HepG2 (cell line): ENCODE measurements at regions not wholly inside any gene's neighbourhood (a gene's known extent, or its start where the extent isn't known, plus 50 kb on each side); places are given as distances from the start of the nearest gene placed in this dataset.

Source experiments
- ATAC-seq: fragments of 200-7000 bp; cut with Tn5 transposase; 3 replicates; pipeline ENCODE4 v1.9.1; 2020; ENCODE audit warnings: mild to moderate bottlenecking, moderate library complexity
- BruUV-seq: library from RNA; stranded (reverse); fragments of 400-500 nt; replicated peaks from 2 replicates; lab custom pipeline; 2021; lab: Mats Ljungman, UMichigan
- CTCF ChIA-PET: fragments of 300-600 bp; formaldehyde crosslinking; extraction: SDS; loops from one replicate; lab custom pipeline; 2021; ENCODE audit warnings: low total read pairs, inconsistent platforms, low intra/inter-chr PET ratio; lab: Yijun Ruan, JAX
- POLR2A ChIA-PET: fragments of 350-600 bp; sonication (Branson Sonifier 250); formaldehyde crosslinking; loops from one replicate; lab custom pipeline; 2020; ENCODE audit warnings: antibody characterized with exemption, inconsistent platforms; lab: Yijun Ruan, JAX
- DNase-seq: peaks from one replicate; pipeline ENCODE4 v3.0.0-alpha.2; 2015; ENCODE audit warnings: low spot score
- FAIRE-seq: peaks from 3 replicates; lab custom pipeline; 2011; peaks lifted over from hg19 to GRCh38; lab: Jason Lieb, UNC
- H2AFZ ChIP-seq: one replicate; pipeline ENCODE4 v1.6.1; 2011; ENCODE audit warnings: low read length, inconsistent platforms
- H3K27ac ChIP-seq: fragments of 300-600 bp; 3 replicates; pipeline ENCODE4 v1.8.0; 2011; ENCODE audit warnings: mixed run types, mild to moderate bottlenecking, mixed read lengths, low read length, inconsistent platforms; ENCODE audit not compliant: insufficient read depth; ENCODE audit errors: extremely low read length
- H3K27me3 ChIP-seq, 2 experiments: fragments of 200-600 bp in 1 of 2; 2 replicates in 1 of 2; 3 replicates in 1 of 2; pipeline versions ENCODE4 v1.6.0 to v1.8.0; 2011; ENCODE audit warnings: low read length in 2 of 2, mild to moderate bottlenecking in 2 of 2, moderate library complexity in 2 of 2, inconsistent platforms in 1 of 2; ENCODE audit not compliant: insufficient read depth in 2 of 2, control insufficient read depth in 1 of 2
- H3K36me3 ChIP-seq, 2 experiments: fragments of 200-600 bp in 1 of 2; replicated peaks in 1 of 2; 2 replicates in 1 of 2; 3 replicates in 1 of 2; pipeline versions ENCODE4 v1.5.1 to v1.8.0; 2011; ENCODE audit warnings: low read length in 2 of 2, inconsistent platforms in 1 of 2; ENCODE audit not compliant: insufficient read depth in 2 of 2, control insufficient read depth in 1 of 2
- H3K4me1 ChIP-seq: 2 replicates; pipeline ENCODE4 v1.5.1; 2012; ENCODE audit warnings: low read length, inconsistent platforms; ENCODE audit not compliant: insufficient read depth
- H3K4me2 ChIP-seq: 2 replicates; pipeline ENCODE4 v1.6.0; 2011; ENCODE audit warnings: low read depth, low read length, inconsistent platforms
- H3K4me3 ChIP-seq, 3 experiments: fragments of 200-600 bp in 1 of 3; sonication (generic), shearing (Covaris generic) in 1 of 3; replicated peaks in 1 of 3; 2 replicates each; pipeline ENCODE4 v1.5.1; 2011 to 2016; ENCODE audit warnings: low read length in 3 of 3, inconsistent platforms in 2 of 3, low read depth in 2 of 3, mild to moderate bottlenecking in 2 of 3, control low read depth in 1 of 3, mixed read lengths in 1 of 3; ENCODE audit not compliant: insufficient read depth in 1 of 3
- H3K79me2 ChIP-seq: one replicate; pipeline ENCODE4 v1.6.1; 2011; ENCODE audit warnings: low read length, inconsistent platforms; ENCODE audit not compliant: insufficient read depth
- H3K9ac ChIP-seq: 2 replicates; pipeline ENCODE4 v1.6.0; 2011; ENCODE audit warnings: mild to moderate bottlenecking, low read depth, low read length, inconsistent platforms; ENCODE audit not compliant: insufficient read depth
- H3K9me3 ChIP-seq: 2 replicates; pipeline ENCODE4 v1.5.1; 2012; ENCODE audit warnings: mild to moderate bottlenecking, low read length
- H4K20me1 ChIP-seq: 2 replicates; pipeline ENCODE4 v1.6.0; 2011; ENCODE audit warnings: inconsistent platforms, mild to moderate bottlenecking, low read length, moderate library complexity; ENCODE audit not compliant: insufficient read depth
- HDAC6 ChIP-seq: fragments of 200-600 bp; sonication (generic); IDR thresholded peaks from 2 replicates; pipeline ENCODE4 v1.7.0; 2017; ENCODE audit warnings: mild to moderate bottlenecking, antibody characterized with exemption, low read length, low read depth
- HHEX ChIP-seq: IDR thresholded peaks from 2 replicates; pipeline ENCODE4 v1.6.1; 2016; ENCODE audit warnings: control low read depth
- HMG20A ChIP-seq: IDR thresholded peaks from 2 replicates; pipeline ENCODE4 v1.6.1; 2016; ENCODE audit warnings: borderline replicate concordance
- JUN ChIP-seq: sonication (generic); formaldehyde crosslinking; IDR thresholded peaks from 2 replicates; pipeline ENCODE4 v1.4.0; 2020; ENCODE audit warnings: mild to moderate bottlenecking, missing genetic modification reagents
- NCOA2 ChIP-seq: sonication (generic); formaldehyde crosslinking; IDR thresholded peaks from 2 replicates; pipeline ENCODE4 v1.8.0; 2022; ENCODE audit warnings: inconsistent platforms
- ZNF260 ChIP-seq: sonication (generic); formaldehyde crosslinking; IDR thresholded peaks from 2 replicates; pipeline ENCODE4 v1.4.0; 2020; ENCODE audit warnings: missing genetic modification reagents, low read depth, mild to moderate bottlenecking, borderline replicate concordance
- ZNF292 ChIP-seq: sonication (generic); formaldehyde crosslinking; IDR thresholded peaks from 2 replicates; pipeline ENCODE4 v1.8.1; 2022; ENCODE audit warnings: mild to moderate bottlenecking, low read depth, missing genetic modification reagents, borderline replicate concordance
- WGBS: methylation state at CpG from one replicate; pipeline ENCODE4 v1.1.6; 2017; ENCODE audit warnings: low lambda C conversion rate; 5-methylcytosine and 5-hydroxymethylcytosine counted together
- in situ Hi-C: cut with HindIII; loops from 2 replicates; pipeline ENCODE4 v1.10.0; 2017; ENCODE audit warnings: low pct_unique_long_range_greater_than_20kb; ENCODE audit not compliant: extremely low pct_ligation_motif_present
- intact Hi-C: fragments of 100-400 bp; cut with micrococcal nuclease; formaldehyde crosslinking; loops from one replicate; pipeline ENCODE4 v1.10.0; 2022; ENCODE audit not compliant: unreplicated experiment
- TF ChIP-seq, protein P1 (sequence below): sonication (generic); formaldehyde crosslinking; IDR thresholded peaks from 2 replicates; pipeline ENCODE4 v1.8.1; 2023; ENCODE audit warnings: mild to moderate bottlenecking, inconsistent platforms, moderate library complexity, missing genetic modification reagents, borderline replicate concordance
- TF ChIP-seq, protein P2 (sequence below): sonication (generic); formaldehyde crosslinking; IDR thresholded peaks from 2 replicates; pipeline ENCODE4 v1.4.0; 2020; ENCODE audit warnings: missing genetic modification reagents
- TF ChIP-seq, protein P3 (sequence below): sonication (generic); formaldehyde crosslinking; IDR thresholded peaks from 2 replicates; pipeline ENCODE4 v1.8.0; 2022; ENCODE audit warnings: missing genetic modification reagents, mild to moderate bottlenecking, borderline replicate concordance
- TF ChIP-seq, protein P4 (sequence below): sonication (generic); formaldehyde crosslinking; IDR thresholded peaks from 2 replicates; pipeline ENCODE4 v1.4.0; 2020; ENCODE audit warnings: missing genetic modification reagents

DNA sequence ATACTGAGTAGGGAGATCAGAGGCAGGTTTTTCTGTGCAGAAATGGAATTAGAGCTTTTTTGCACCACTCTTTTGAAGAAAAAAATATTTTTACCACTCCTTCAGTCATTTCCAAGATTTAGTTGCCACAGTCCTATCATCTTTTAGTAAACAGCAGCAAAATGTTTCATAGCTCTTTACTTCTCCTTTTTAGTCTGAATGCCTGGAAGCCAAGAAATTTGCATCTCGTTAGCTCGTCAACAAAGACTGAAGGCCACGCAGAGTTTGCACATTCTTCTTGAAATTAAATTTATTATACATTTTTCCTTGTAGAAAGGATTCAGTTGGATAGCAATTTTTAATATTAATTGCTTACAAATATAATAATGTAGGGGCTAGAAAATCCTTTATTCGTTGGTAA lies 544.5 kb upstream of the ATP2B1 start (continued):
- TF ChIP-seq, protein P1, sequence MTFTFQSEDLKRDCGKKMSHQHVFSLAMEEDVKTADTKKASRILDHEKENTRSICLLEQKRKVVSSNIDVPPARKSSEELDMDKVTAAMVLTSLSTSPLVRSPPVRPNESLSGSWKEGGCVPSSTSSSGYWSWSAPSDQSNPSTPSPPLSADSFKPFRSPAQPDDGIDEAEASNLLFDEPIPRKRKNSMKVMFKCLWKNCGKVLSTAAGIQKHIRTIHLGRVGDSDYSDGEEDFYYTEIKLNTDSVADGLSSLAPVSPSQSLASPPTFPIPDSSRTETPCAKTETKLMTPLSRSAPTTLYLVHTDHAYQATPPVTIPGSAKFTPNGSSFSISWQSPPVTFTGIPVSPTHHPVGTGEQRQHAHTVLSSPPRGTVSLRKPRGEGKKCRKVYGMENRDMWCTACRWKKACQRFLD (CRISPR knock-in tag) = no peak
- TF ChIP-seq, protein P2, sequence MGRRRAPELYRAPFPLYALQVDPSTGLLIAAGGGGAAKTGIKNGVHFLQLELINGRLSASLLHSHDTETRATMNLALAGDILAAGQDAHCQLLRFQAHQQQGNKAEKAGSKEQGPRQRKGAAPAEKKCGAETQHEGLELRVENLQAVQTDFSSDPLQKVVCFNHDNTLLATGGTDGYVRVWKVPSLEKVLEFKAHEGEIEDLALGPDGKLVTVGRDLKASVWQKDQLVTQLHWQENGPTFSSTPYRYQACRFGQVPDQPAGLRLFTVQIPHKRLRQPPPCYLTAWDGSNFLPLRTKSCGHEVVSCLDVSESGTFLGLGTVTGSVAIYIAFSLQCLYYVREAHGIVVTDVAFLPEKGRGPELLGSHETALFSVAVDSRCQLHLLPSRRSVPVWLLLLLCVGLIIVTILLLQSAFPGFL = no peak
- TF ChIP-seq, all 625 proteins: peak for 0

DNA sequence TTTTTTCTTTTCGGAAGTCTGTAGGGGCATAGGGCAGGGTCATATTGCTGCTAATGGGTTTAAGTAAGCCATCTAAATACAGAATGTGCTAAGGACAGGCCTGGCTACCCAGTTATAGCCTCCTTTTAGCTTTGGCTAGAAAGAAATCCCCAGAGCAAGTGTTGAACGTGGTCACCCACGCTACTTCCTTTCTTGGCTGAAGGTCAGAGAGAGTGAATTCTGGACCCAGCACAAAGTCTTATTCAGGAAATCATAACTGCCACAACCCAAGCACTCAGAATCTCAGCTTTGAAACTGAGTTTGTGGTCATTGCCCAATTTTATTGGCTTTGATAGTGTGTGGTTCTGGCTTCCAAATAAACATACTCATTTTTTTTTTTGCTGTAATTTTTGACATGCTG lies 542.1 kb upstream of the ATP2B1 start:
- no peak overlapping the region for H3K27ac ChIP-seq
- H4K20me1 ChIP-seq = no peaks in the 10 kb centered on the region
- H3K4me1 ChIP-seq = no peaks in the 10 kb centered on the region
- DNase-seq (no peak), FAIRE-seq (no peak), ATAC-seq (no peak)
- BruUV-seq = no TSS peak
- ChIA-PET CTCF (no interaction called here), POLR2A (no interaction called here)
- H3K9me3 ChIP-seq = peaks cover 5% of the 10 kb centered on the region; the same call in 1 of the 2 replicates
- TF ChIP-seq HHEX (CRISPR knock-in tag) (no peak), ZNF292 (CRISPR knock-in tag) (no peak), HDAC6 (no peak), NCOA2 (CRISPR knock-in tag) (no peak), ZNF260 (CRISPR knock-in tag) (no peak), HMG20A (CRISPR knock-in tag) (no peak), JUN (CRISPR knock-in tag) (no peak)
- TF ChIP-seq, protein P3, sequence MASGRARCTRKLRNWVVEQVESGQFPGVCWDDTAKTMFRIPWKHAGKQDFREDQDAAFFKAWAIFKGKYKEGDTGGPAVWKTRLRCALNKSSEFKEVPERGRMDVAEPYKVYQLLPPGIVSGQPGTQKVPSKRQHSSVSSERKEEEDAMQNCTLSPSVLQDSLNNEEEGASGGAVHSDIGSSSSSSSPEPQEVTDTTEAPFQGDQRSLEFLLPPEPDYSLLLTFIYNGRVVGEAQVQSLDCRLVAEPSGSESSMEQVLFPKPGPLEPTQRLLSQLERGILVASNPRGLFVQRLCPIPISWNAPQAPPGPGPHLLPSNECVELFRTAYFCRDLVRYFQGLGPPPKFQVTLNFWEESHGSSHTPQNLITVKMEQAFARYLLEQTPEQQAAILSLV (CRISPR knock-in tag) = no peak
- TF ChIP-seq, protein P4, sequence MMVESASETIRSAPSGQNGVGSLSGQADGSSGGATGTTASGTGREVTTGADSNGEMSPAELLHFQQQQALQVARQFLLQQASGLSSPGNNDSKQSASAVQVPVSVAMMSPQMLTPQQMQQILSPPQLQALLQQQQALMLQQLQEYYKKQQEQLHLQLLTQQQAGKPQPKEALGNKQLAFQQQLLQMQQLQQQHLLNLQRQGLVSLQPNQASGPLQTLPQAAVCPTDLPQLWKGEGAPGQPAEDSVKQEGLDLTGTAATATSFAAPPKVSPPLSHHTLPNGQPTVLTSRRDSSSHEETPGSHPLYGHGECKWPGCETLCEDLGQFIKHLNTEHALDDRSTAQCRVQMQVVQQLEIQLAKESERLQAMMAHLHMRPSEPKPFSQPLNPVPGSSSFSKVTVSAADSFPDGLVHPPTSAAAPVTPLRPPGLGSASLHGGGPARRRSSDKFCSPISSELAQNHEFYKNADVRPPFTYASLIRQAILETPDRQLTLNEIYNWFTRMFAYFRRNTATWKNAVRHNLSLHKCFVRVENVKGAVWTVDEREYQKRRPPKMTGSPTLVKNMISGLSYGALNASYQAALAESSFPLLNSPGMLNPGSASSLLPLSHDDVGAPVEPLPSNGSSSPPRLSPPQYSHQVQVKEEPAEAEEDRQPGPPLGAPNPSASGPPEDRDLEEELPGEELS (CRISPR knock-in tag) = no peak
- 0% methylated on average over 3 of the region's 3 CpGs for WGBS
- H2AFZ ChIP-seq = no peak overlapping the region
- no peak overlapping the region for H3K4me3 ChIP-seq
- no peak overlapping the region for H3K4me2 ChIP-seq
- no peaks in the 10 kb centered on the region for H3K27me3 ChIP-seq
- H3K79me2 ChIP-seq = no peaks in the 10 kb centered on the region
- H3K9ac ChIP-seq = no peak overlapping the region
- no peaks in the 10 kb centered on the region for H3K36me3 ChIP-seq
- in situ Hi-C loops (no loop called here), intact Hi-C loops (no loop called here)
